Heart left ventricle (tissue), 16 donors: ENCODE measurements at regions not wholly inside any gene's neighbourhood (a gene's known extent, or its start where the extent isn't known, plus 50 kb on each side); places are given as distances from the start of the nearest gene placed in this dataset.

Experiments used
- ATAC-seq, 4 donors: fragments of 200-7000 bp; cut with Tn5 transposase; one replicate each; pipeline ENCODE4 v1.9.1; 2020 to 2022; ENCODE audit warnings: moderate library complexity in 4 of 4, mild to moderate bottlenecking in 3 of 4, moderate number of reproducible peaks in 1 of 4
- DNase-seq, 5 donors: peaks; one replicate each; pipeline ENCODE4 v3.0.0-alpha.2; 2020
- H3K27ac ChIP-seq, 12 donors: fragments of 200-600 bp; sonication (generic) in 4 of 12; one replicate each; pipeline versions ENCODE4 v1.5.0 to v1.8.0; 2016 to 2022; ENCODE audit warnings: mild to moderate bottlenecking in 2 of 12
- H3K27me3 ChIP-seq, 9 donors: fragments of 200-600 bp; sonication (generic) in 2 of 9; one replicate each; pipeline versions ENCODE4 v1.5.1 to v1.8.0; 2016 to 2022; ENCODE audit warnings: mild to moderate bottlenecking in 3 of 9
- H3K36me3 ChIP-seq, 9 donors: fragments of 200-600 bp; sonication (generic) in 2 of 9; one replicate each; pipeline versions ENCODE4 v1.5.0 to v1.8.0; 2018 to 2022; ENCODE audit warnings: mild to moderate bottlenecking in 2 of 9
- H3K4me1 ChIP-seq, 12 donors: fragments of 200-600 bp; sonication (generic) in 4 of 12; one replicate each; pipeline versions ENCODE4 v1.5.0 to v1.8.0; 2016 to 2022; ENCODE audit warnings: mild to moderate bottlenecking in 3 of 12
- H3K4me3 ChIP-seq, 12 donors: fragments of 200-600 bp; sonication (generic) in 4 of 12; one replicate each; pipeline versions ENCODE4 v1.5.0 to v1.8.0; 2017 to 2022; ENCODE audit warnings: mild to moderate bottlenecking in 9 of 12, moderate library complexity in 4 of 12
- H3K9me3 ChIP-seq, 12 donors: fragments of 200-600 bp; sonication (generic) in 4 of 12; one replicate each; pipeline versions ENCODE4 v1.5.0 to v1.8.0; 2016 to 2022; ENCODE audit warnings: mild to moderate bottlenecking in 1 of 12
- POLR2A ChIP-seq, 2 donors: fragments of 450-650 bp; IDR thresholded peaks; one replicate each; pipeline ENCODE4 v1.6.1; 2017; ENCODE audit warnings: antibody characterized with exemption in 2 of 2, mild to moderate bottlenecking in 2 of 2, moderate library complexity in 2 of 2
- WGBS, 4 donors: extraction: QIAGEN DNeasy Blood & Tissue Kit in 2 of 4; methylation state at CpG; one replicate each; pipeline versions ENCODE4 v1.1.5 to v1.1.7; 2013 to 2018; 5-methylcytosine and 5-hydroxymethylcytosine counted together
- intact Hi-C, 10 donors: fragments of 100-400 bp; cut with DNase I; formaldehyde crosslinking; loops; one replicate each; pipeline versions ENCODE4 v1.11.1 to v1.14.2; 2022
- TF ChIP-seq, protein P1 (sequence below), 12 donors: fragments of 200-600 bp; sonication (generic) in 4 of 12; IDR thresholded peaks; one replicate each; pipeline versions ENCODE4 v1.5.0 to v1.8.0; 2018 to 2022; ENCODE audit warnings: antibody characterized with exemption in 12 of 12, mild to moderate bottlenecking in 5 of 12
- donor health status: ischemic (EF 13 %, LVEDD 7.1; RV severe dilation, severe dysfunction).
- donor health status: healthy with polysubstance abuse.
- donor health status: DM: no; HTN: yes; CAD: no.
- donor health status: DM: no; HTN: no; CAD: no.
- donor health status: ischemic (EF 25% LVEDD 6.9; RV normal size, moderate dysfunction).
- donor health status: ischemic (EF 25% LVEDD 5.7; RV mildly dilated, moderate dysfunction).
- donor health status: healthy.
- donor health status: DM: yes; HTN: yes; CAD: no.
- donor health status: ischemic (EF 35%, LVEDD 5.7; RV mildly dilated, moderate dysfunction).
- donor health status: nonischemic (EF 11% LVEDD 7.7; RV severe dilation, severe dysfunction).
- donor health status: DM: yes; HTN: yes; CAD: no.
- donor health status: PGD.
- donor health status: ischemic (EF 29% LVEDD 5.4; RV normal size, mild dysfunction).
- donor health status: nonischemic (EF 23%, LVEDD 6.1; RV moderate dilation, normal function).

DNA sequence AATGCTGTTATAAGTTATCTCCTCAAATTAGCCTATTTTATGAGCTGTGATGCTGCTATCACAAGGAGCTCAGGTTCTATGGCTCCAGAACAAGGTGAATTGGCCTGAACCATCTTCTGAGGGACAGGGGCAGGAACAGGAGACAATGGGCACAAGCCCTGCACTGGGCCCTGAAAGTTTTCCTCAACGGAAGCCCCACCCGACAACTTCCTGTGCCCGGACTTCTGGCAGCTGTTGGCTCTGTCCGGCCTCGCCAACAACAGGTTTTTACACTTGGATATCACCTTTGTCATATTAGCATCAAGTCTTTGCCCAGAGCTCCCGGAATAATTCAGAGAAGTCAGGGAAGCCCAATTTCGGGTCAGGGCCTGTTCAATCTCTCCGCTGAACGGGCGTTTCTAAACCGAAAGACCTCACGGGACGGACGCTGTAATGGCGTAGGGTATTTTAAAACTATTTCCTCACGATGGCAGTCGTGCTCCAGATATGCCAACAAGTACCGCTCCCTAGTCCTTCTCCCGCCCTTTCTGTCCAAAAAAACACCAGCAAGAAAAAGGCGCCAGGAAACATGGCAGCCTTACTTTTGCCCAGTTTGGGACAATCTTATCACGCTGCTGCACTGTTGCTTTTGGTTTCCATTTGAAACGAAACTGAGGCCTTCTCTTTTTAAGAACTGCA, 201.0 kb upstream of the STK26 start:
- Histone ChIP-seq H3K27ac (peak overlapping the region in 10 of 12 donors; percentile 57 to 85 (median 71)), H3K4me1 (peaks cover 0 to 28% (median 0%) of the 10 kb centered on the region in 12 donors)

DNA sequence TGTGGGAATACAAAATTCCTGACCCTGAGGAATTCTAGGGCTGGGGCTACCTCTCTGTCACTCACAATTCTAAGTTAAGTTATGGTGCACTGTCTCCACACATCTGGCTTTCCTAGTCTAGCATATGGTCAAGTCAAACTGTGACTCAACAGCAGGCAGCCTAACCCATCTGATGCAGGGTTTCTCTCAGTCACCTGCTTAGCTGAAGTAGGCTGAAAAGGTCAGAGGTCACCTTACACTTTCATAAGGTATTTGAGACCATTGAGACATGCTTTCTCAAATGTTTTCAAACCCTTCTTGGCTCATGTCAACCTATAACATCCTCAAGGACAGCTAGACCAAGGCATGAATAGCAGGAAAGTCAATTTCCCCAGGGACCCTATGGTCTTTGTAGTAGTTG, 196.5 kb upstream of the STK26 start:
- Histone ChIP-seq H3K27me3 (peaks cover 0 to 9% (median 0%) of the 10 kb centered on the region in 9 donors), H3K9me3 (no peaks in the 10 kb centered on the region), H3K4me3 (no peak overlapping the region), H3K27ac (no peak overlapping the region), H3K36me3 (no peaks in the 10 kb centered on the region), H3K4me1 (peaks cover 0 to 27% (median 3%) of the 10 kb centered on the region in 12 donors)
- ATAC-seq (no peak), DNase-seq (no peak)
- TF ChIP-seq, protein P1, sequence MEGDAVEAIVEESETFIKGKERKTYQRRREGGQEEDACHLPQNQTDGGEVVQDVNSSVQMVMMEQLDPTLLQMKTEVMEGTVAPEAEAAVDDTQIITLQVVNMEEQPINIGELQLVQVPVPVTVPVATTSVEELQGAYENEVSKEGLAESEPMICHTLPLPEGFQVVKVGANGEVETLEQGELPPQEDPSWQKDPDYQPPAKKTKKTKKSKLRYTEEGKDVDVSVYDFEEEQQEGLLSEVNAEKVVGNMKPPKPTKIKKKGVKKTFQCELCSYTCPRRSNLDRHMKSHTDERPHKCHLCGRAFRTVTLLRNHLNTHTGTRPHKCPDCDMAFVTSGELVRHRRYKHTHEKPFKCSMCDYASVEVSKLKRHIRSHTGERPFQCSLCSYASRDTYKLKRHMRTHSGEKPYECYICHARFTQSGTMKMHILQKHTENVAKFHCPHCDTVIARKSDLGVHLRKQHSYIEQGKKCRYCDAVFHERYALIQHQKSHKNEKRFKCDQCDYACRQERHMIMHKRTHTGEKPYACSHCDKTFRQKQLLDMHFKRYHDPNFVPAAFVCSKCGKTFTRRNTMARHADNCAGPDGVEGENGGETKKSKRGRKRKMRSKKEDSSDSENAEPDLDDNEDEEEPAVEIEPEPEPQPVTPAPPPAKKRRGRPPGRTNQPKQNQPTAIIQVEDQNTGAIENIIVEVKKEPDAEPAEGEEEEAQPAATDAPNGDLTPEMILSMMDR (IDR thresholded peaks at IDR 0.05), result no peak
- no peak for TF ChIP-seq POLR2A (IDR thresholded peaks at IDR 0.05)
- intact Hi-C loops, result no loop called here

More for the DNA sequence above, 201.0 kb upstream of the STK26 start:
- H3K27me3 ChIP-seq, result peaks cover 0 to 1% (median 0%) of the 10 kb centered on the region in 9 donors
- 48 to 76% (median 59%) methylated on average over 22 of the region's 22 CpGs for WGBS, 4 donors
- ATAC-seq, result peak; percentile 67 to 98 (median 90)
- no peaks in the 10 kb centered on the region for H3K36me3 ChIP-seq
- H3K9me3 ChIP-seq, result no peaks in the 10 kb centered on the region
- intact Hi-C loops, result no loop called here
- peak overlapping the region in 9 of 12 donors; percentile 2 to 61 (median 34) for H3K4me3 ChIP-seq
- DNase-seq, result peak in 4 of 5 donors; percentile 22 to 78 (median 48)
- TF ChIP-seq POLR2A (IDR thresholded peaks at IDR 0.05), result no peak
- TF ChIP-seq, protein P1 (IDR thresholded peaks at IDR 0.05), result peak in 7 of 12 donors; percentile 7 to 52 (median 35)

DNA sequence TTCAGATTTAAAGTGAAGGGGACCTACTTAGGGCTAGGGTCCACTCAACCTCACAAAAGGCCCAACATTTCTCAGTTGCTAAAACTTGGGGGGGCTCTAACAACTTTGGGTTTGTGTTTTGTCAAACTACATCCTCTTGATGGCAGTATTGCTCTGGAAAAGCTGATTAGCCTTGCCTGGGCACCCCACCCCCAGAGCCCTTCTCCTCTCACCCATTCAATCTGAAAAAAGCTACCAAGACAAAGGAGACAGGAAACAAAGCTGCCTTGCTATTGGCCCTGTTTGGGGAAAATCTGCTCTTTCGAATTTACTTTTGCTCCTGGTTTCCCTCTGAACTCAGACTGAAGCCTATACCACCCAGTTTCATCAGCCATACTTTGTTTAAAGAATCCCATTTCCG, 195.2 kb upstream of the STK26 start:
- peaks cover 0 to 9% (median 0%) of the 10 kb centered on the region in 9 donors for H3K27me3 ChIP-seq
- ATAC-seq (no peak), DNase-seq (no peak)
- TF ChIP-seq, protein P1 (IDR thresholded peaks at IDR 0.05), result peak in 5 of 12 donors; percentile 4 to 19 (median 15)
- TF ChIP-seq POLR2A (IDR thresholded peaks at IDR 0.05), result no peak
- H3K36me3 ChIP-seq, result no peaks in the 10 kb centered on the region
- intact Hi-C loops, result no loop called here
- 38 to 69% (median 56%) methylated on average over 2 of the region's 2 CpGs for WGBS, 4 donors
- H3K27ac ChIP-seq, result no peak overlapping the region
- peaks cover 0 to 18% (median 2%) of the 10 kb centered on the region in 12 donors for H3K4me1 ChIP-seq
- no peaks in the 10 kb centered on the region for H3K9me3 ChIP-seq
- H3K4me3 ChIP-seq, result peak overlapping the region in 1 of 12 donors; percentile 3

DNA sequence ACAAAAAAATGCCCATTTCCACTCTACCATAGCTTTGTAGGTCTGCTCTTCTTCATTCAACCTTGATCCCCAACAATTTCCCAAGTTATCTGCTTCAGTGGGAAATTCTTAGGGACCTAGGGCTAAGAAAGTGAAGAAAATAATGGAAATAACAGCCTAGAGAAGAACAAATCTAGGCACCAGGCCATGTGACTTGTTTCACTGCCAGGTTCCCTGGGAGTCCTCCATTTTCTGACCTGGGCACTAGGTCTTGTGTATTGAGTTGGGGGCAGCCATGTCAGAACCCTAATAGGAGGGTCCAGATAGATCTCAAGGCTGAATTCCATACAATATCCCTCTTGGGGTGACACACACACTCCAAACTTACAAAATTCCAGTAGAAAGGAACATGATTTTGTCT, 194.6 kb upstream of the STK26 start:
- H3K36me3 ChIP-seq, result no peaks in the 10 kb centered on the region
- TF ChIP-seq, protein P1 (IDR thresholded peaks at IDR 0.05), result no peak
- no peak for TF ChIP-seq POLR2A (IDR thresholded peaks at IDR 0.05)
- H3K4me1 ChIP-seq, result peaks cover 0 to 15% (median 2%) of the 10 kb centered on the region in 12 donors
- ATAC-seq (no peak), DNase-seq (no peak)
- H3K9me3 ChIP-seq, result no peaks in the 10 kb centered on the region
- intact Hi-C loops, result no loop called here
- H3K4me3 ChIP-seq, result no peak overlapping the region
- H3K27ac ChIP-seq, result no peak overlapping the region
- H3K27me3 ChIP-seq, result peaks cover 0 to 9% (median 0%) of the 10 kb centered on the region in 9 donors
